ENCODE measurements at regions not wholly inside any gene's neighbourhood (a gene's known extent, or its start where the extent isn't known, plus 50 kb on each side); places are given as distances from the start of the nearest gene placed in this dataset.
"Not testable (repeated sequence)": the region's sequence is repeated elsewhere in the genome, so short reads cannot be mapped to it uniquely, and the experiment has no call there.

GRCh38 chr16:88266935-88267551 is 115.7 kb upstream of the ZNF469 start:
- POLR2A ChIA-PET; H3K9ac ChIP-seq (replicated peaks; ENCODE audit: extremely low read depth, insufficient read depth, low read length); CTCF ChIA-PET; H3K4me2 ChIP-seq (ENCODE audit: insufficient read depth, low read length); dilution Hi-C loops (cut with MboI; ENCODE audit: extremely low pct_ligation_motif_present, low sequenced_read_pairs); H3K36me3 ChIP-seq (ENCODE audit: control insufficient read depth in 2 of 2, extremely low read depth in 1 of 2, insufficient read depth in 2 of 2, low read length in 2 of 2); H3K79me2 ChIP-seq (ENCODE audit: control insufficient read depth, insufficient read depth, low read length); H3K9me1 ChIP-seq (replicated peaks; ENCODE audit: control insufficient read depth, extremely low read depth, insufficient read depth, low read length); H3K9me3 ChIP-seq (replicated peaks; ENCODE audit: control insufficient read depth, insufficient read depth, low read length); H3K27ac ChIP-seq (ENCODE audit: insufficient read depth, low read depth, low read length); H3K4me1 ChIP-seq (ENCODE audit: control insufficient read depth, extremely low read depth, insufficient read depth, low read length); intact Hi-C loops (cut with micrococcal nuclease); H2AFZ ChIP-seq (ENCODE audit: low read depth, low read length); DNase-seq (ENCODE audit: low read depth, low spot score); H3K27me3 ChIP-seq (ENCODE audit: control insufficient read depth in 2 of 2, insufficient read depth in 2 of 2, low read length in 2 of 2); H3K4me3 ChIP-seq (replicated peaks in 1 of 3; ENCODE audit: insufficient read depth in 1 of 3, low read depth in 1 of 3, low read length in 3 of 3); H4K20me1 ChIP-seq (replicated peaks; ENCODE audit: control insufficient read depth, extremely low read depth, insufficient read depth, low read length); FAIRE-seq; BruUV-seq (replicated peaks): not testable (repeated sequence)

- H3K4me2 ChIP-seq (ENCODE audit: insufficient read depth, low read length); H2AFZ ChIP-seq (ENCODE audit: low read depth, low read length); FAIRE-seq; H3K4me3 ChIP-seq (replicated peaks in 1 of 3; ENCODE audit: insufficient read depth in 1 of 3, low read depth in 1 of 3, low read length in 3 of 3); CTCF ChIA-PET; H3K36me3 ChIP-seq (ENCODE audit: control insufficient read depth in 2 of 2, extremely low read depth in 1 of 2, insufficient read depth in 2 of 2, low read length in 2 of 2); BruUV-seq (replicated peaks); H3K27me3 ChIP-seq (ENCODE audit: control insufficient read depth in 2 of 2, insufficient read depth in 2 of 2, low read length in 2 of 2); intact Hi-C loops (cut with micrococcal nuclease); H3K79me2 ChIP-seq (ENCODE audit: control insufficient read depth, insufficient read depth, low read length); DNase-seq (ENCODE audit: low read depth, low spot score); H4K20me1 ChIP-seq (replicated peaks; ENCODE audit: control insufficient read depth, extremely low read depth, insufficient read depth, low read length); H3K9me3 ChIP-seq (replicated peaks; ENCODE audit: control insufficient read depth, insufficient read depth, low read length); H3K9ac ChIP-seq (replicated peaks; ENCODE audit: extremely low read depth, insufficient read depth, low read length); H3K27ac ChIP-seq (ENCODE audit: insufficient read depth, low read depth, low read length); H3K9me1 ChIP-seq (replicated peaks; ENCODE audit: control insufficient read depth, extremely low read depth, insufficient read depth, low read length); POLR2A ChIA-PET; dilution Hi-C loops (cut with MboI; ENCODE audit: extremely low pct_ligation_motif_present, low sequenced_read_pairs); H3K4me1 ChIP-seq (ENCODE audit: control insufficient read depth, extremely low read depth, insufficient read depth, low read length): not testable (repeated sequence)
Observed at GRCh38 chr16:88268186-88268970, 114.4 kb upstream of the ZNF469 start.

- dilution Hi-C loops (cut with MboI; ENCODE audit: extremely low pct_ligation_motif_present, low sequenced_read_pairs); BruUV-seq (replicated peaks); DNase-seq (ENCODE audit: low read depth, low spot score): not testable (repeated sequence)
Observed at GRCh38 chr16:88270171-88270790, 112.5 kb upstream of the ZNF469 start.

GRCh38 chr16:88271296-88271695 is 111.5 kb upstream of the ZNF469 start:
- H3K27me3 ChIP-seq (ENCODE audit: control insufficient read depth in 2 of 2, insufficient read depth in 2 of 2, low read length in 2 of 2); CTCF ChIA-PET; H3K9me3 ChIP-seq (replicated peaks; ENCODE audit: control insufficient read depth, insufficient read depth, low read length); H3K79me2 ChIP-seq (ENCODE audit: control insufficient read depth, insufficient read depth, low read length); H2AFZ ChIP-seq (ENCODE audit: low read depth, low read length); H3K4me2 ChIP-seq (ENCODE audit: insufficient read depth, low read length); H3K4me1 ChIP-seq (ENCODE audit: control insufficient read depth, extremely low read depth, insufficient read depth, low read length); H3K9ac ChIP-seq (replicated peaks; ENCODE audit: extremely low read depth, insufficient read depth, low read length); DNase-seq (ENCODE audit: low read depth, low spot score); H3K27ac ChIP-seq (ENCODE audit: insufficient read depth, low read depth, low read length); H3K4me3 ChIP-seq (replicated peaks in 1 of 3; ENCODE audit: insufficient read depth in 1 of 3, low read depth in 1 of 3, low read length in 3 of 3); intact Hi-C loops (cut with micrococcal nuclease); H3K9me1 ChIP-seq (replicated peaks; ENCODE audit: control insufficient read depth, extremely low read depth, insufficient read depth, low read length); H4K20me1 ChIP-seq (replicated peaks; ENCODE audit: control insufficient read depth, extremely low read depth, insufficient read depth, low read length); H3K36me3 ChIP-seq (ENCODE audit: control insufficient read depth in 2 of 2, extremely low read depth in 1 of 2, insufficient read depth in 2 of 2, low read length in 2 of 2); FAIRE-seq; POLR2A ChIA-PET; BruUV-seq (replicated peaks); dilution Hi-C loops (cut with MboI; ENCODE audit: extremely low pct_ligation_motif_present, low sequenced_read_pairs): not testable (repeated sequence)

More at GRCh38 chr16:88270171-88270790, 112.5 kb upstream of the ZNF469 start:
- H3K9me3 ChIP-seq (replicated peaks; ENCODE audit: control insufficient read depth, insufficient read depth, low read length); H3K4me2 ChIP-seq (ENCODE audit: insufficient read depth, low read length); H2AFZ ChIP-seq (ENCODE audit: low read depth, low read length); H3K9ac ChIP-seq (replicated peaks; ENCODE audit: extremely low read depth, insufficient read depth, low read length); POLR2A ChIA-PET; H3K79me2 ChIP-seq (ENCODE audit: control insufficient read depth, insufficient read depth, low read length); H3K36me3 ChIP-seq (ENCODE audit: control insufficient read depth in 2 of 2, extremely low read depth in 1 of 2, insufficient read depth in 2 of 2, low read length in 2 of 2); H3K27ac ChIP-seq (ENCODE audit: insufficient read depth, low read depth, low read length); H4K20me1 ChIP-seq (replicated peaks; ENCODE audit: control insufficient read depth, extremely low read depth, insufficient read depth, low read length); FAIRE-seq; H3K4me3 ChIP-seq (replicated peaks in 1 of 3; ENCODE audit: insufficient read depth in 1 of 3, low read depth in 1 of 3, low read length in 3 of 3); H3K27me3 ChIP-seq (ENCODE audit: control insufficient read depth in 2 of 2, insufficient read depth in 2 of 2, low read length in 2 of 2); H3K4me1 ChIP-seq (ENCODE audit: control insufficient read depth, extremely low read depth, insufficient read depth, low read length); intact Hi-C loops (cut with micrococcal nuclease); CTCF ChIA-PET; H3K9me1 ChIP-seq (replicated peaks; ENCODE audit: control insufficient read depth, extremely low read depth, insufficient read depth, low read length): not testable (repeated sequence)
